Parathyroid adenoma (tissue), 2 donors: ENCODE measurements at regions not wholly inside any gene's neighbourhood (a gene's known extent, or its start where the extent isn't known, plus 50 kb on each side); places are given as distances from the start of the nearest gene placed in this dataset.

ENCODE experiments used
- H2AFZ ChIP-seq: fragments of 300-600 bp; sonication (generic); one replicate; pipeline ENCODE4 v1.7.0; 2017; ENCODE audit warnings: antibody characterized with exemption, mild to moderate bottlenecking
- H3K27ac ChIP-seq: fragments of 300-600 bp; sonication (generic); one replicate; pipeline ENCODE4 v1.7.0; 2017
- H3K27me3 ChIP-seq: fragments of 300-600 bp; sonication (generic); one replicate; pipeline ENCODE4 v1.7.0; 2017; ENCODE audit warnings: low read length; ENCODE audit not compliant: control insufficient read depth, insufficient read depth
- H3K36me3 ChIP-seq: fragments of 300-600 bp; sonication (generic); one replicate; pipeline ENCODE4 v1.7.0; 2017; ENCODE audit warnings: low read length; ENCODE audit not compliant: control insufficient read depth, insufficient read depth
- H3K4me1 ChIP-seq: fragments of 300-600 bp; sonication (generic); one replicate; pipeline ENCODE4 v1.7.0; 2017; ENCODE audit warnings: control low read depth
- H3K4me2 ChIP-seq: fragments of 300-600 bp; sonication (generic); one replicate; pipeline ENCODE4 v1.7.0; 2017; ENCODE audit warnings: low read length
- H3K4me3 ChIP-seq: fragments of 300-600 bp; sonication (generic); one replicate; pipeline ENCODE4 v1.7.0; 2017; ENCODE audit warnings: low read depth, low read length
- H3K79me2 ChIP-seq: fragments of 300-600 bp; sonication (generic); one replicate; pipeline ENCODE4 v1.7.0; 2017; ENCODE audit warnings: control low read depth
- H3K9ac ChIP-seq: fragments of 300-600 bp; sonication (generic); one replicate; pipeline ENCODE4 v1.7.0; 2017; ENCODE audit warnings: mild to moderate bottlenecking
- H3K9me3 ChIP-seq: fragments of 300-600 bp; sonication (generic); one replicate; pipeline ENCODE4 v1.7.0; 2017; ENCODE audit warnings: low read length; ENCODE audit not compliant: control insufficient read depth
- CTCF ChIP-seq: fragments of 300-600 bp; sonication (generic); IDR thresholded peaks from one replicate; pipeline ENCODE4 v1.7.0; 2017; ENCODE audit warnings: antibody characterized with exemption, mild to moderate bottlenecking
- donor health status: primary hyperparathyroidism.

- Histone ChIP-seq H3K4me2 (no peak overlapping the region), H3K9me3 (no peaks in the 10 kb centered on the region), H3K4me1 (no peaks in the 10 kb centered on the region), H2AFZ (no peak overlapping the region), H3K27ac (no peak overlapping the region), H3K36me3 (no peaks in the 10 kb centered on the region), H3K27me3 (no peaks in the 10 kb centered on the region), H3K79me2 (no peaks in the 10 kb centered on the region), H3K9ac (no peak overlapping the region), H3K4me3 (no peak overlapping the region)
- no peak for TF ChIP-seq CTCF
Observed at GRCh38 chr10:23675585-23675984, 236.7 kb downstream of the OTUD1 start.

GRCh38 chr10:23676296-23676695 is 237.4 kb downstream of the OTUD1 start:
- Histone ChIP-seq H3K9me3 (no peaks in the 10 kb centered on the region), H2AFZ (no peak overlapping the region), H3K36me3 (no peaks in the 10 kb centered on the region), H3K4me1 (no peaks in the 10 kb centered on the region), H3K27me3 (no peaks in the 10 kb centered on the region), H3K79me2 (no peaks in the 10 kb centered on the region), H3K9ac (no peak overlapping the region), H3K27ac (no peak overlapping the region), H3K4me2 (no peak overlapping the region), H3K4me3 (no peak overlapping the region)
- TF ChIP-seq CTCF: no peak

GRCh38 chr10:23686722-23687121 is 247.8 kb downstream of the OTUD1 start:
- Histone ChIP-seq H2AFZ (no peak overlapping the region), H3K4me2 (no peak overlapping the region), H3K27me3 (no peaks in the 10 kb centered on the region), H3K36me3 (no peaks in the 10 kb centered on the region), H3K27ac (no peak overlapping the region), H3K4me1 (no peaks in the 10 kb centered on the region), H3K79me2 (no peaks in the 10 kb centered on the region), H3K9ac (no peak overlapping the region), H3K4me3 (no peak overlapping the region), H3K9me3 (no peaks in the 10 kb centered on the region)
- no peak for TF ChIP-seq CTCF

- Histone ChIP-seq H3K36me3 (no peaks in the 10 kb centered on the region), H3K4me3 (no peak overlapping the region), H3K9ac (no peak overlapping the region), H3K4me1 (no peaks in the 10 kb centered on the region), H3K27ac (no peak overlapping the region), H3K9me3 (no peaks in the 10 kb centered on the region), H3K79me2 (no peaks in the 10 kb centered on the region), H2AFZ (no peak overlapping the region), H3K27me3 (peaks cover 3% of the 10 kb centered on the region), H3K4me2 (no peak overlapping the region)
- TF ChIP-seq CTCF: no peak
Observed at GRCh38 chr10:23692736-23693135, 253.9 kb downstream of the OTUD1 start.

GRCh38 chr10:23693501-23693901 is 254.6 kb downstream of the OTUD1 start:
- Histone ChIP-seq H3K4me2 (peak overlapping the region; percentile 42), H3K9ac (no peak overlapping the region), H2AFZ (no peak overlapping the region), H3K4me1 (no peaks in the 10 kb centered on the region), H3K36me3 (no peaks in the 10 kb centered on the region), H3K79me2 (no peaks in the 10 kb centered on the region), H3K4me3 (peak overlapping the region; percentile 50), H3K9me3 (no peaks in the 10 kb centered on the region), H3K27ac (no peak overlapping the region), H3K27me3 (peaks cover 3% of the 10 kb centered on the region)
- TF ChIP-seq CTCF: no peak
